OCI-LY7 (cell line): ENCODE measurements at regions not wholly inside any gene's neighbourhood (a gene's known extent, or its start where the extent isn't known, plus 50 kb on each side); places are given as distances from the start of the nearest gene placed in this dataset.

Source experiments
- CTCF ChIP-seq: fragments of 200-600 bp; sonication (generic); conservative IDR thresholded peaks from 2 replicates; pipeline ENCODE4 v1.5.1; 2014; ENCODE audit warnings: mild to moderate bottlenecking, antibody characterized with exemption, low read length, moderate library complexity, mixed read lengths
- EZH2phosphoT487 ChIP-seq: fragments of 200-600 bp; sonication (generic); IDR thresholded peaks from 2 replicates; pipeline ENCODE4 v1.6.1; 2018; ENCODE audit warnings: low read depth, borderline replicate concordance, mild to moderate bottlenecking, mixed run types, antibody characterized with exemption, low read length, moderate library complexity, mixed read lengths

DNA sequence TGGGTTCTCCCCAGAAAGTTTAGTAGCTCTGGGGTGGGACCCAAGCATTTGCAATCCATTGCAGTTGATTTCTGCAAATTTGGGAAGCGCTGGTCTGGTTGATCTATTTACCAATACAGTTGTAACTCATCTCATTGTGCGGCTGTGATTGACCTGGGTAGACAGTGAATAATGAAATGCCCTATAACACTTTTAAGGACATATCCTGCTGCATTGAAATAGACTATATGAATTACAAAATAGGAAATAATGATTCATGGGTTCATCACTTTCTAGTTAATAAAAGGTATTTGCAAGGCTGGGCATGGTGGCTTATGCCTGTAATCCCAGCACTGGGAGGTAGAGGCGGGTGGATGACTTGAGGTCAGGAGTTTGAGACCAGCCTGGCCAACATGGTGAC is 59.0 kb upstream of the FARP1 start:
- TF ChIP-seq CTCF: no peak
- TF ChIP-seq EZH2phosphoT487: no peak
